Tibial nerve (tissue), 3 donors: ENCODE measurements at regions not wholly inside any gene's neighbourhood (a gene's known extent, or its start where the extent isn't known, plus 50 kb on each side); places are given as distances from the start of the nearest gene placed in this dataset.

Experiments used
- POLR2A ChIP-seq, 2 donors: fragments of 450-650 bp; IDR thresholded peaks; one replicate each; pipeline ENCODE4 v1.6.1; 2017; ENCODE audit warnings: antibody characterized with exemption in 2 of 2, mild to moderate bottlenecking in 2 of 2, moderate library complexity in 2 of 2
- TF ChIP-seq, protein P1 (sequence below), 5 experiments: fragments of 200-600 bp in 3 of 5; fragments of 450-650 bp in 2 of 5; sonication (generic) in 3 of 5; IDR thresholded peaks; one replicate each; pipeline ENCODE4 v1.5.1; 2016 to 2019; ENCODE audit warnings: antibody characterized with exemption in 5 of 5, mild to moderate bottlenecking in 3 of 5, moderate library complexity in 2 of 5

DNA sequence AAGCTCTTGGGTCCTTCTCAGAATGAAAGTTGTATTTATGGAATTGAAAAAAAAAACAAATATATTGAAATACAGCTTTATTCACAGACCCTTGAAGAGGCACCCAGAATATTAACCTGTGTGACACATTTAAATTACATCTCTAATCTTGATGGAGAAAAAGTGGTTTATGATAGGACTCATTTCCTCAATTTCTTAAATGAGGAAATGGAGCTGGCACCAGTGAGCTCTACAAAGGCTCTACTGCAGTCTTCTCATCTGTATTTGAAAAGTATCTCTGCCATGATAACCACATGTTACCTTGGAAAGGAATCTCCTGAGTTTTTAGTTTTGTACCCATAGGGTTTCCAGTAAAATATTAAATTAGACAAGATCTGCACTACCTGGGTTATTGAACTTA is 186.5 kb downstream of the HIPK3 start:
- TF ChIP-seq, protein P1, sequence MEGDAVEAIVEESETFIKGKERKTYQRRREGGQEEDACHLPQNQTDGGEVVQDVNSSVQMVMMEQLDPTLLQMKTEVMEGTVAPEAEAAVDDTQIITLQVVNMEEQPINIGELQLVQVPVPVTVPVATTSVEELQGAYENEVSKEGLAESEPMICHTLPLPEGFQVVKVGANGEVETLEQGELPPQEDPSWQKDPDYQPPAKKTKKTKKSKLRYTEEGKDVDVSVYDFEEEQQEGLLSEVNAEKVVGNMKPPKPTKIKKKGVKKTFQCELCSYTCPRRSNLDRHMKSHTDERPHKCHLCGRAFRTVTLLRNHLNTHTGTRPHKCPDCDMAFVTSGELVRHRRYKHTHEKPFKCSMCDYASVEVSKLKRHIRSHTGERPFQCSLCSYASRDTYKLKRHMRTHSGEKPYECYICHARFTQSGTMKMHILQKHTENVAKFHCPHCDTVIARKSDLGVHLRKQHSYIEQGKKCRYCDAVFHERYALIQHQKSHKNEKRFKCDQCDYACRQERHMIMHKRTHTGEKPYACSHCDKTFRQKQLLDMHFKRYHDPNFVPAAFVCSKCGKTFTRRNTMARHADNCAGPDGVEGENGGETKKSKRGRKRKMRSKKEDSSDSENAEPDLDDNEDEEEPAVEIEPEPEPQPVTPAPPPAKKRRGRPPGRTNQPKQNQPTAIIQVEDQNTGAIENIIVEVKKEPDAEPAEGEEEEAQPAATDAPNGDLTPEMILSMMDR (IDR thresholded peaks at IDR 0.05), result no peak
- no peak for TF ChIP-seq POLR2A (IDR thresholded peaks at IDR 0.05)
